GM18951 (cell line): ENCODE measurements at regions not wholly inside any gene's neighbourhood (a gene's known extent, or its start where the extent isn't known, plus 50 kb on each side); places are given as distances from the start of the nearest gene placed in this dataset.

ENCODE experiments used
- POLR2A ChIP-seq: IDR thresholded peaks from 4 replicates; pipeline ENCODE4 v1.6.1; 2011; ENCODE audit warnings: mild to moderate bottlenecking; ENCODE audit not compliant: insufficient read length, insufficient read depth; ENCODE audit errors: extremely low read depth
- in situ Hi-C: fragments of 300-500 bp; cut with MboI; formaldehyde crosslinking; loops from one replicate; pipeline ENCODE4 v1.12.0; 2022; ENCODE audit warnings: low sequenced_read_pairs, mixed read lengths, inconsistent platforms; ENCODE audit not compliant: unreplicated experiment

DNA sequence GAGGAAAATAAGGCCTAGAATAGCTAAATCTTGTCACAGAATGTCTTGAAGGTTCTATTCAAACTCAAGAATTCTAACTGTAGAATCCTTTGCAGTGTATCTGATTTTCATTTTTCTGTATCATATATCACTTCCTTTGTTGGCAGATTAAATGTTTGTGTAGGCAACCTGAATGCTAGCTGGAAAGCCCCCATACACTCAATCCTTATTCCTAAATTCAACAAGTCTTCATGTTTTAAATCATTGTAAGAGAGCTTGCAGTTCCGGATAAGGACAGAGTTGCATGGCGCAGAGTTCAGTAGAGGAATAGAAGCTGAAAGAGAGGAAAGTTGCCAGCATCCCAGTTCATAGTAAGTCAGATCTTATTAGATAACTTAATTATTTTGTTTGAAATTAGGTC lies 242.0 kb upstream of the SEMA6D start:
- no peak for TF ChIP-seq POLR2A
- in situ Hi-C loops = no loop called here

DNA sequence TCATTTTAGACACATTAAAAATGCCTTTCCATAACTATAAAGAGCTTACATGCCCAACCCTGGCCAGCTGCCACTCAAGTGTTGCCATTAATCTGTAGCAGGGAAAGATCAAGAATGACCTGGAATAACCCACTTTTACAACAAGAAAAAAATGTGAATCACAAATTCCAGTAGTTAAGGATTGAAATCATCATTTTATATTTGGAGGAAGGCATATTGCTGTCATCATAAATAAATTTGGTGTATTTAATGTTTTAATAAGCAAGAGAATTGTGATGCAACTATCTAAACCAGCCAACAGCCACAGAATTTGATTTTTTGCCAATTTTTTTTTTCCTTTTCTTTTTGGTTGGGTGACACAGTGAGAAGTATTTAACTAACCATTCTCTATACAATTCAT lies 240.0 kb upstream of the SEMA6D start:
- no peak for TF ChIP-seq POLR2A
- in situ Hi-C loops = no loop called here

DNA sequence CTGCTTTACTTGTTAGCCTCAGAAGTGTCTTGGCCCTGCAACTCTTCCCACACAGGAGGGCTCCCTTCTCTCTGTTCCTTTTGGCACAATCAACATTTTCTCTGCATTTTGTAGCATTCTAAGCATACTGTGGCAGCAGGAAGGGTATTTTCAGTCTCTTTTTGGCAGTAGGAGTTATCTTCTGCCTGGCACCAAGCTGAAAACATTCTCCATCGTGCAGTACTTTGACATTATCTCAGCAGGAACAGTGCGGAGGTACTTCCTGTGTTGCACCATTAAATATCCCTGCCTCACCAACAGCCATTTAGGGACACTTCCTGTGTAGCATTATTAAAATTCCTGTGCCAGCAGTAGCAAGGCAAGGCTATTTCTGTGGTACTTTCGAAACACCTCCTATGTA lies 233.2 kb upstream of the SEMA6D start:
- in situ Hi-C loops = no loop called here
- TF ChIP-seq POLR2A = no peak

DNA sequence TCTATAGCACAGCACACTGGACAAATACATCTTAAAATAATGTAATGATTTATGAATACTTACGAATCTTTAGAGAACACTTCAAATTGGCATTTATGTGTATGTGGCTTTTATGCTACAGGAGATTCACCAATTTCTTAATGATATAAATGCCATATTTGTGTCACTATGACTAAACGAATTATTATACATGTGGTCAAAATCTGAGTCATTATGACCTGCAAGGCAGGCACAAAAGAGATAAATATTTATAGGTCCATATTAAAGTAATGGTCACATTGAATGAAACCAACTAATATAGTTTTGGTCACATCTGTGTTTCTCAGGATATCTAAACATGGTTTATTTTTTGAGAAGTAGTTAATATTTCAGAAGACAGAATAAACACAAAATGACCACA lies 232.3 kb upstream of the SEMA6D start:
- TF ChIP-seq POLR2A = no peak
- in situ Hi-C loops = no loop called here

DNA sequence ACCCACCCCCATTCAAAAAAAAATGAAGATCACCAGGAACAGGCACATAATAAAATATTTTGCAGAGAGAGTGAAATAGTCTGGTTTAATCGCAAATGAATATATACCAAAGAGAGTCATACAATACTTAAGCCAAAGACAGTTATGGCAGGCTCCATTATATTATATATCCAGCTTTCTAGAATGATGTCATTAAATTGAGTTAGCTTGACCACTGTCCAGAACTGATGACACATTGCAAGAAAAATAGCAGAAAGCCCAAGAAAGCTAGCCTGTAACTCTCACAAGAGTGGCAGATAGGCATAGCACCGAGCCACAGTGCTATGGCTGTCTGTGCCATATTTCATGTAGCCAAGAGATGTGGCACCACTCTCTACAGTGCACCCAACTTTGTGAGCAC lies 231.9 kb upstream of the SEMA6D start:
- in situ Hi-C loops = no loop called here
- no peak for TF ChIP-seq POLR2A

DNA sequence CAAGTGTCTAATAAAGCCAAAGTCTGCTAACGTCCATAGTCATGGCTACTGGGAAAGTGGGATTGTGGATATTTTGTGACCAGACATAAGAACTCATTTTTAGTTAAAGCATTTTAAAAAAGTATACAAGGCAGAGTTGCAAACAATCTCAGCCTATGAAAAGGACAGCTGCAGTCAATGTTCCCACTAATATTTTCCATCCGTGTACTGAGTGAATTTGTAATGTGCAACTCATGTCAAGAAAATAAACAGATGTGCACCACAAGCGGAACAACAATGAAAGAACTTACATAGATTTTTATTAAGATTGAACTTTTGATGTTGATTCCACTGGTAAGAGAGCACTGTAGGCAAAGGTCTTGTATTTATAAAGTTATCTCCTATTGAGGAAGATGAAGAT lies 231.3 kb upstream of the SEMA6D start:
- TF ChIP-seq POLR2A = no peak
- in situ Hi-C loops = no loop called here

DNA sequence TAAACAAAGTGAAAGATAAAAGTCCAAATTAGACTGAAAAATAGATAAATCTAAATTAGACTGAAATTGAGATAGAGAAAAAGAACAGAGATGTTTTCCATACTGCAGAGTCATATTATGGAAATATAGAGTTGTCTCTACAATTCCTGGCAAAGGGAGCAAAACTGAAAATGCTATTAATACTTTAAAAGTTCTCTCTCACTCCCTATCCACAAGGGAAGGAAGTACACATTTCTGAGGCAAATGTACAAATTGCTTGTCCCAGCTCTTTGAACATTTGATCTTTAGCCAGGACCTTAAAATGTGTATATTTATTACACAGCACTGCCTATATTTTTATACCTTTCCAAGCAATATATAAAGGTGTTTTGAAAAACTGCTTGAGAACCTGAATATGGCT lies 225.1 kb upstream of the SEMA6D start:
- in situ Hi-C loops = no loop called here
- TF ChIP-seq POLR2A = no peak

DNA sequence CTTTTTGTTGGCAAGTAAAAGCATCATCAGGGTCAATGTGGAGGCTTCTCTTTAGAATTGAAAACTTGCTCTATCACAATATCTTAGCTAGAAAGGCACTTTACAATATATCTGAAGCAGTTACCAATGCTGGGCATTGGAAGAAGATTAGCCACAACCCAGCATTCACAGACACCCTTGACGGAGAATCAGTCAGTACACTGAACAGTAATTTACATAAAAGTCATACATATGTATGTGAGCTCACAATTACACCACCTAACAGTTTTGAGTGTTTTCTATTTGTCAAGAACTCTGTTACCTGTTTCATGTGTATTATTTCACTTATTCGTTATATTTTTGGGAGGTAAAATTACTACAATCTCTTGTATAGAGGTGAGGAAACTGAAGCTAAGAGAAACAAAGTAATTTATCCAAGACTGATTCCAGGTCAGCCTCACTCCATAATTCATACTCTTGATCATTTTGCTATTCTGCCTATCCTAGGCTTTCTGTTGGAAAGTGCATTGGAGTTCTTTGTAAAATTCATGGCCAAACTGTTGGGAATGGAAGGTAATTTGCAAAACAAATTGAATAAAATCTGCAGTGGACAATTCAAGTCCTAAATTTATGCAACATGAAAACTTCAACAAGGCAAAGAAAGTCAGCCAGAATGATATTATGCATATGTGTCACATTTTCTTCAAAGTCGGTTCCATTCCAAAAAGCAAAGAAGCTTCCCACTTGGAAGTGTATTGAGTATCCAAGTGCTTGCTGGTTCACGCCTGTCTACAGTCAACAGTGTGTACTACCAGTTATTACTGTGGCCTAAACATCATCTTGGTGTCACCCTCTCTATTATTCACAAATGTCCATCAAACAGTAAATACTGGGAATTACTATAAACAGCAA lies 223.7 kb upstream of the SEMA6D start:
- no peak for TF ChIP-seq POLR2A
- in situ Hi-C loops = no loop called here

DNA sequence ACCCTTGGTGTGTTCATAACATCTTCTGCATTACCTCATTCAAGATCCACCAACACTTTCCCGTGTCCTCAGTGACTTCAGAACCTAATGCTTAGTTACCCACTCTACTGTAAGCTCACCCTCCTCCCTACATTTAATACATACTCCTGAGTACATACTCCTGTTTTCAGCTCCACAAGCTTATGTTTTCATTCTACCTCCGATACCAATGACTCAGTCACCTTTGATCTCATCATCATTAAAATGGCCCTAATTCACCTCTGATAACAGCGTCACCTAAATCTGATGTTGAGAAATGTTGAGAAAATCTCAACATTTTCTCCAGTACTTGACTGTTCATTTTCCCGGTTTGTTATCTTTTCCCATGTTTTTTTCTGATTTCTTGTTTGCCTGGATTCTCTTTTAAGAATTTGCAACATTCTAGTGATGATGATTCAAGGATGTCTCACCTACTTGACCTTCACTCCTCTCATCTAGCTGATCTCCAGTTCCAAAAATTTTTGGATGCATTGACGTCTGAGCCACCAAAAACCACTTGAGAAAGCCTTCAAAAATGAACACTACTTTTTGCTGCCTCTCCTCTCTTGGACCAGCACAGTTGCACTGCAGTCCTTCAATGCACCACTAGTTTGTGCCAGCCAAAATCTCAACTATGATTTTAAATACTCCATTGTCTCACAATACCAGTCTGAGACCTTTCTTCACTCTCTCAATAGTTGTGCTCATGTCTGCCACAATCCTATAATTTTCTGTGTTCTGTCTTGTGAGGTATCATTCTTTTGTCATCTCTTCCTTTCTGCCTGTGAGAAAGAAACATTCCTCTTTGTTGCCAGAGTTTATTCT lies 220.7 kb upstream of the SEMA6D start:
- TF ChIP-seq POLR2A = no peak
- in situ Hi-C loops = no loop called here

DNA sequence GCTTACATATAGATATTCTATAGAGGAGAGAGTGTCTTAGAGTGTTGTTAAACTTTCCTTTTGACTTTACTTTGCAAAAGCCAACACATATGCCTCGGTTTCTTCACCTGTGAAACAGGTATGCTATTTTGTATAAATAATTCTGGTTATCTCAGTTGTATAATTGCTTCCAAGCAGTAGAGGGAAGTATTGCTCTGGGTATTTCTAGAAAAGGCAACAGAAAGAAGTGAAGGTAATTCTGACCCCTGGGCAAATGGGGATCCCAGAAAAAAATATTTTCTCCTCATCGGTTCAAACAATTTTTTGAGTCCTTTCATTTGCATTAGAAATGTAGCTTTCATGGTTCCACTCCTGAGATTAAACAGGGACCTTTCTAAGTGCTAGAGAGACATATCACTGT lies 216.5 kb upstream of the SEMA6D start:
- in situ Hi-C loops = no loop called here
- no peak for TF ChIP-seq POLR2A

DNA sequence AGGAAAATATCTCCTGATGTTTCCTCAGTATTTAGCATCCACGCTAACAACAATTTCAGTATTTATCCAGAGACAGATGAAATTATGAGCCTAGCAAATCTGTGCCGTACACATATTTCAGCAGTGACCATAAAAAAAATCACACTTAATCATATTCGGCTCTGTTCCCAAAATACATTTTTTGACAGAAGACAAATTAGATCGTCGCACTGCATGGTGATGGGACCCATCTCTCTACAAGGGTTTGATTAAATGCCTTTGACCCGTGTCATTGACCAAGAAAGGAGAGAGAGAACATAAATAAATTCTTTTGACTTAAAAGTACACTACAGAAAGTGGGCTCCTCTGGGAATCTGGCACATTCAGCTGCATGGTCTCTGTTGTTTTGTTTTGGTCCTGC lies 215.3 kb upstream of the SEMA6D start:
- TF ChIP-seq POLR2A = no peak
- in situ Hi-C loops = no loop called here

DNA sequence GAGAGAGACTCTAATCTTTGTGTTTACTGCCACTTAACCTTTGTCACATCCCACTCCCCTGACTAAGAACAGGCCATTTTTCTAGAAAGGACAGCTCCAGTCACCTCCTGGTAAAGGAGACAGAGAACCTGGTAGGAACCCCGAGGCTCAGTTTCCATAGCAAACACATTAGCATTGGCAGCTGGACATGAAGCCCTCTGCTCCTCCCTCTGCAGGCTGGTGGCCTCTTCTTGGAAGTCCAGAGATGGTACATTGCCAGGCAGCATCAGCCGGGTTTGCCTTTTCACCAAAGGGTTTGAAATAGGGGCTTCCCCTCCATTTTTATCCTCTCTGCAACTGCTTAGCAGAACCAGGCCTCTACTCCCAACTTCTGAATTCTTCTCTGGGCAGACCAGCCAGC lies 213.4 kb upstream of the SEMA6D start:
- in situ Hi-C loops = no loop called here

DNA sequence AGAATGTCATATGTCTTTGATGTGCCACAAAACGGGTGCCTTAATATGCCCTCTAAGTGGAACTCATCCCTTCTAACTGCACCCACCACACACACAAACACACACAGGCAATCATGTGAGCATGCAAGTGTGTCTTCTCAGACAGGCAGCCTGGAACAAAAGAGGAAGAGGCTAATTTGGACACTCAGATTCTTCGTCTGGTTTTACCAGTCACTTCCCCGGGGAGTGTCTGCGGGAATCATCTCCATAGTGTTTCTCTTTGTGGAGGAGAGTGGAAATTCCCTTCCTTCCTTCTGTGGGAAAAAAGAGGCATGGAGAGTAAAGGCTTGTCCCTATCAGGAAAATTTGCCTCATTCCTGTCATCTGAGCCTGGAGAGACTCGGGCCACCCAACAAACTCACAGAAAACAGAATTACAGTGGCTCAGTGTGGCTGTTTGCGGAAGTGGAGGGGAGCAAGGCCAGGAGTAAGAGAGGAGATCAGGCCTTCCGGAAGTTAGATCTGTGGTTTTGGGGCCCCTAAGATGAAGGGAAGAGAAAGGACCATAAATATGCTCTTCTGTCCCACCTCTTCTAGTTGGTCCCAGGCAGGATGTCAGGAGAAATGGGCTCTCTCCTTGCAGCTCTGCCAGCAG lies 212.6 kb upstream of the SEMA6D start:
- in situ Hi-C loops = no loop called here
- no peak for TF ChIP-seq POLR2A

More for the DNA sequence above, 213.4 kb upstream of the SEMA6D start:
- no peak for TF ChIP-seq POLR2A
